NCI-H2029 (cell line): ENCODE measurements at regions not wholly inside any gene's neighbourhood (a gene's known extent, or its start where the extent isn't known, plus 50 kb on each side); places are given as distances from the start of the nearest gene placed in this dataset.

Experiments used
- DNase-seq: peaks from one replicate; lab custom pipeline; 2025; lab: John Stamatoyannopoulos, UW

DNA sequence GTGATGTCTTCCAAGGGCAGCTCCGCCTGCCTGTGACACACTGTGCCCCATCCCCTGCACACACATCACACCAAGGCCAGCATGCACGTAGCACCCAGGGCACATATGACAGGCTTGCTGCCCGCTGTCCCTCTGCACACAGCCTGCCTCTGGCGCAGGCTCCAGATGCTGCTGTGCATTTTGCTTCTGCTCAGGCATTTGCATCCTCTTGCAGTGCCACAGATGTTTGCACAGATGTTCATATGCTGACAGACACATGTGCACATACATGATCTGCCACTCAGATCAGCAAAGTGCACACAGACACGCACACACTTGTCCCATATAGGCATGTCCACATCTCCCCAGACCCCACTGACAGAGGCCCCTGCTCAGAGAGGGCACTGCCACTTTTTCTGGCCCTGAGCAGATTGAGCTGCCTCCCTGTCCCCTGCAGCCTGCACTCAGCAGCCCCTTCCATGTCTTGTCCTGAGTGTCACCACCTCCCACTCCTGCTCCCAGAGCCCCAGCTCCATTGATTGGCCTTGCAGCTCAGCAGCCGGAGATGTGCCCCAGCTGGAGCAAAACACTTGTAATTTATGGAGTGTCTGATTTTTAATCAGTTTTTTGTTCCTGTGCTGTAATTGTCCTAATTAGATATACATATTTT lies 115.1 kb upstream of the RPL38 start:
- DNase-seq, result no peak

DNA sequence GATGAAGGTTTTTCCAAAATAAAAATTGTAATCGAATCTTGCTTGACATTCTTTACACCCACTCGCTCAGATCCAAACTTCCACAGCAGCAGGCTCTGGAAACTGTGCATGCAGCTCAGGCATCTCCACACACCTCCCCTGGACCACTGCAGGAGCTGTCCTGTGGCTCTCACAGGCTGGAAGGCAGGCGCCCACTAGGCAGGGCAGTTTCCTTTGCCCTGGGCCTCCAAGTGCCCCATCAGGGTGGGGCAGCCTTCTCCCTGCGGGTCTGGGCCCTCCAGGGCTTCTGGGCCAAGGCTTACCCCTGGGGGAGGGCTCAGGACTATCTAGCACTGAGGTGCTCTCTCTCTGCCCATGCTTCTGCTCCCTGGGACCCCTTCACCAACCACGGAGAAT lies 114.5 kb upstream of the RPL38 start:
- no peak for DNase-seq

DNA sequence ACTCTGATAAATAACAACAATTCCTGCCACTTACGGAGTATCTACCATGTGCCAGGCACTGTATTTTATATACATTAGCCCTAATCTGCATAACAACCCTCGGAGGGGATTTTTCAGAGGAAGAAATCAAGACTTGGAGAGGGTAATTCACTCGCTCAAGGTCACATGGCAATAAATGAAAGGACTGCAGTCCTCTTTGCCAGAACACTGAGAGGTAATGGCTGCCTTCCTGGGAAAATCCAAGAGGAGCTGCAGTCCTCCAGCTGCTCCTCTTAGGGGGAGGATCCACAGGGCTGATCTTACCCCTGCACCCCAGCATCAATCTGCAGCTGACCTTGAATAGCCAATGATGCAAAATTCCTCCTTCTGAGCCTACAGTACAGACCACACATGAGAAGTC lies 114.1 kb upstream of the RPL38 start:
- no peak for DNase-seq

DNA sequence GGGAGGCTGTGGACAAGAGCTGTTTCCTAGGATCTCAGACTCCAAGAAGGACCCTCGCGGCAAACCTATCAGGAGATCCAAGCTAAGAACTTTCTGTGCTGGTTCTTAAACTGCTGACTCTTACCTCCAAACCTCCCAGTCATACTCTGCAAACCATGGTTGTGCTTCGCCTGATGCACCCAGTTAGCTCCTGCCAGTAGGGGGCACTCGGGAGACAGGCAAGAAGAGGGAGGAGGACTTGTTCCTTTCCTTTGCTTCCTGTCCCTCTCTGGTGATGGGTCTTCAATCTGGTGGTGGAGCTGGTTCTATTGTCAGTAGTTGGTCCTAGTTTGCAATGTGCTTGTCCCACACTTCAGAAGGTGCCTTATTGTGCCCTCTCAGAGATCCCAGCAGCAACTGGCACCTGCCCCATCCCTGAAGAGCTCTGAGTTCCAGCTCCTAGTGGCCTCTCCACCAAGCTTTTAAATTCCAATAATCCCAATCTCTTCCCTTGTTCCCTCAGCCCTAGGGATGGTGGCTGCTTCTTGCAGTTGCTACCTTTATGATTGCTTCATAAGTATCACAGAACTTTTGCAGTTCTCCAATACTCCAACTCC lies 113.5 kb upstream of the RPL38 start:
- peak; percentile 50 for DNase-seq

DNA sequence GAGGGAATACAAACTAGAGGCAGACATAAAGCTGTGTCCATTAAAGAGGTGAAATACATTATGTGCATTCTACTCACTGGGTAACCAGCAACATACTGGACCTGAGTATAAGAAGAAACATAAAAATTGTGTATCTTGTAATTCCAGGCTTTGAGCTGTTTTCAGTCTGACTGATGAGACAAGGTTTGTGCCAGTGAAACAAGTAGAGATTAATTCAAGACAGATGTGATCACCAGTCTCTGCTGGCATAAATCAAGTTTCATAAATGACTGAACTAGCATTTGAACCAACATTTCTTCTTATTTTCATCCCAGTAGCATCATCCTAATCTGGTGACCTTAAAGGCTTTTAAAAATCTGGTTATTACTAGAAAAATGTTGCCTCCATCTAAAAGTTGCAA lies 108.8 kb upstream of the RPL38 start:
- no peak for DNase-seq

DNA sequence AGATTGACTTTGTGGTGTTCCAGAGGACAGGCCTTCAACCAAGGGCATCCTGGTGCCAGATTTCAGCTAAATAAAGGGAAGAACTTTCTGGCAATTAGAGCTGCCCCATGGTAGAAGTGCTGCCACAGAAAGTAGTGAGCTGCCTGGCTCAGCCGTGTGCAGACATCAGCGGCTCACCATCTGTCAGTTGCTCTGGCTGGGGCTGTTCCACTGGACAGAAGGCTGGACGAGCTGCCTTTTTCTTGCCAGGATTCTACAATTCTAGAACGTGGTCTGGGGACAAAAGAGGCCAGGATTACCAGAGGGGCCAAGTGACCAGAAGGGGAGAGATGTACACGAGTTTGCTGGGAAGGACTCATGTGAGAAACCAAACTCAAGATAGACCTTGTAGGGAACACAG lies 107.0 kb upstream of the RPL38 start:
- DNase-seq, result no peak

DNA sequence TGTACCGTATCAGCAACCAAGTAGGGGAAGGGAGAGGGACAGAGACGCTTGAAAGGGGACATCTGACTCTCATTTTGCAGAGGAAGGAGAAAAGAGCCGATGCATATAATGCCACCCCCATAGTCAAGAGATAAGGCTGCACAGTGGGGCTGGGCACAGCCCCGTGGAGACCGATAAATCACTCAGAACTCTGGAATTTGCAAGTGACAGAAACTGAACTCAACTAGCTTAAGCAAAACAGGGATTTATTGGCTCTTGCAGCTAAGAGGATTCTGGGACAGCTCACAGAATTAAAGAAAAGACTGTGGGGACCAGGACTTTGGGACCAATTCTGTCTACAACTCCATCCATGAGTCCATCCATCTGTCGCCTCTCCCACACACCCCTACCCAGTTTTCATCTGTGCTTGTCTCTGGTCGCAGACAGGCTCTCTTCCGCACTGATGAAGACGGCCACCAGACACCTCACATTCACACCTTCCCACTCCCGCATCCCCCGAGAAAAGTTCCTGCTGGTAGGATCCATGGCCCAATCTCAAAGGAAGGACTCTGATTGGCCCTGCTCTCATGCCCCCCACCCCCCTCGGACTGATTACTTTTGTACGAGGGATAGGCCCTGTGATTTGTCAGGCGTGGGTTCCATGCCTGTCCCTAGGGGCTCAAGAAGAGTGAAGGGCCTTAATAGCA lies 105.9 kb upstream of the RPL38 start:
- DNase-seq, result no peak

DNA sequence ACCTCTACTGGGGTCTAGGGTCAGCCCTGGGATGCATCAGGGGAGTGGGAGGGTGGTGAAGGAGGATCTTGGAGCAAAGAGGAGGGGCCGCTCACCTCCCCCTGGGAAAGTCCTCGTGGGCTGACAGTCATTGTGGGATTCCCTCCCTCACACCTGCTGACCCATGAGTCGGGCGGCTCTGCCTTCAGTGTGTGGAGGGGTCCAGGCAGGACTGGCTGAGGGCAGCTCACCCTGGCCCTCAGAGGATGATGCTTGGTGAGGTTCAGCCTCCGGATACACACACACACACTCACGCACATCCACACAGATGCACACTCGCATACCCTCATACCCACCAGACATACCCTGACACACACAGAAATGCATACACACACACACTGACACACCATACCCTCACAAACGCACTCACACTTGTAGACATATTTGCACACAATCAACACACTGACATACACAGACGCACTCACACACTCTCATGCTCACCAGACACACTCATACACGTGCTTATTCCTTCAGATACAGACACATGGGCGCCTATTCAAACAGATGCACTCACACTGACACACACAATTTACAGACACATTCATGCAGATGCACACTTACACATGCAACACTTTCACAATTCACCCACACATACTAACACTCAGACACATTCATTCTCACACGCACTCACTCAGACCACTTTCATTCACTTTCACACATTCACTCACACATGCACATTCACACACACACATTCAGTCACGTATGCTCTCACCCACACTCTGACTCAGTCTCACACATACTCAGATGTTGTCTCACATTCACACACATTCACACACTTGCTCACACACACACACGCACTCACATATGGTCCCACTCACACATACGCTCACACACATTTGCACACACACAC lies 105.1 kb upstream of the RPL38 start:
- DNase-seq, result no peak

DNA sequence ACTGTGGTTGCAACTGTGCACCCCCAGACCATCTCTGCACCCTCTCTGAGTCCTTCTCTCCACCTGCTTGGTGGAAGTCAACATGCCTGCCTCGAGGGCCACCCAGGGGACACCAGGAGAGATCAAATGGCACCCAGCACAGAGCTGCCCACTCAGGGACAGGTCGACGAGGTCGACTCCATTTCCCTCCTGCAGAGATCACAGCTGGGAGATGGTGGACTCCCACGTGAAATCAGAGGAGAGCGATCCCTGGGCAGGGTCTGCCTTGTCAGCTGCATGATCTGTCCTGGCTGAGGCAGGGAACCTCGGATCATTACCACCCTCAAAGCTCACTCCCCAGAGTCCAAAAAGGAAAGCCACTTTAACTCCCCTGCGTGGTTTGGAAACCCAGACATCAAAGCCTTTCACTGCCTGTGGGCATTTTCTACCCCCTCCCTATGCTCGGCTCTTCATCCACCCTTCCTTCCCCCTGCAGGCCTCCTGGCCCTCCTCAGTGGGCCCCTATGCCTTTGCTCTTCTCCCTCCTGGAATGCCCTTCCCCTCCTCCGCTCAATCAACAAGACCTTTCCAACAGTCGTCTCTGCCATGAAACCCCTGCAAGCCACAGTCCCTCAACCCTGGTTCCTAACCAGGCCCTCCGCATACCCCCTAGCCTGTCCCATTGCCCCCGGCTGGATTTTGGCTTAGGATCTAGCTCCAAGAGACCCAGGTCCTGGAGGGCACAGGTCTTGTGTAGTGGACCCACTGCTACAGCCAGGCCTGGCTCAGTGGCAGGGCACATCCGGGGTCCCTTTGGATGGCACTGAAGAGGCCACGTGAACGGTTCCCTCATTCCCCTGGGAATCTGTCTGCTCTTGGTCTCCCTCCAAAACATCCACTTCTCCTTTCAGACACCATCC lies 103.8 kb upstream of the RPL38 start:
- DNase-seq, result no peak

DNA sequence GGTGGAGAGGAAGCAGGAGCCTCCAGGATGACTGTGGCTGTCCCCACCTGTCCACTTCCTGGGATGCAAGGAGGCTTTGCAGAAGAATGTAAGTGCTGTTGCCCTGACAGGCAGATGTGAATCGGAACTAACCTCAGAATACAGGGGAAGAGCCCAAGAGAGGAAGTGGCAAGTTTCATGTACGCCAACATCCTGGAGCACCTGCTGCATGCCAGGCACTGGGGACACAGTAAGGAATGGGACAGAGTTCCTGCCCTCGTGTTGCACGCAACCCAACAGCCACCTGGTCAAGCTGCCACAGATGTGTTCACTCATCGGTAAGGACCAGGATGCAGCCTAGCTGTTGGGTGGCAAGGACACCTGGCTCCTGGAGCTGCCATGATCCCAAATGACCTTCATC lies 98.6 kb upstream of the RPL38 start:
- DNase-seq, result no peak

DNA sequence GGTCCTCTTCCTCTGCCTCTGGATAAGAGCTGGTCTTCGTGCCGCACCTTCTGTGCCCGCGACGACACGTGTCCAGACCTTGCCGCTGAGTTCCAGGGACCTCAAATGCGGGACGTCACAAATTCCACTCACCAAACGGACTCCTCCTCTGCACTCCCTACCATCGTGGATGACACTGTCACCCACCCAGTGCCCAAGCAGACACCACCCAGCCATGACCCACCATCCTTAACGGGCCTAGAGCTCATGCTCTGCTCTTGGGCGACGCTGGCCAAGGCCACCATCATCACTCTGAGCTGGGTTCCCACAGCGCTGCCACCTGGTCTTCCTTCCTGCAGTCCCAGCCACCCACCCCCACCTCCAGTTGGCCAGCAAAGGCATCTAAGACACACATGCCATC lies 96.4 kb upstream of the RPL38 start:
- DNase-seq, result no peak

DNA sequence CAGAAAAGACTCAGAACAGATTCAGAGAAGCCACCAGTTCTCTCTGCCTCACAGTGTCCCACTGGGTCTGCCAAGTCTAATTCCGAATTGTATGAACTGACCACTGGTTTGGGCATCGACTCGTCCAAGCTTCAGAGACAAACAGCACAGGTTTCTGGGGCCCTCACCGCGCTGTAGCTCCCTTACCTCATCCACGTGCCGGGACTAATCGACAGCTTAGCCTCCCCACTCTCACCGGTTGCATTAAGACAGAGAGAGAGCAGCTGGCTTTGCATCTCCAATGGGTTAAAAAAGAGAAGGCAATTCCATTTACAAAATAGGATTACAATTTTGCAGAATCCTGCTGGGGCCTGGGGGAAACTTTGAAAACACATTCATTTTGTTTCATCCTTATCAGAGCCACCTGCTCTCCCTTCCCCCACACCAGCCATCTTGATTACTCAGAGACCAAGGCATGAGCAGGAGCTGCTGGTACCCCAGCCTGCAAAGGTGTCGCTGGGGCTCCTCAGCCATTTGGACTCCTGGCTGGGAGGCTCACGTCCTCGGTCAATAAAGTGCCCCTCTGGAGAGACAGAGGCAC lies 95.3 kb upstream of the RPL38 start:
- DNase-seq, result no peak

DNA sequence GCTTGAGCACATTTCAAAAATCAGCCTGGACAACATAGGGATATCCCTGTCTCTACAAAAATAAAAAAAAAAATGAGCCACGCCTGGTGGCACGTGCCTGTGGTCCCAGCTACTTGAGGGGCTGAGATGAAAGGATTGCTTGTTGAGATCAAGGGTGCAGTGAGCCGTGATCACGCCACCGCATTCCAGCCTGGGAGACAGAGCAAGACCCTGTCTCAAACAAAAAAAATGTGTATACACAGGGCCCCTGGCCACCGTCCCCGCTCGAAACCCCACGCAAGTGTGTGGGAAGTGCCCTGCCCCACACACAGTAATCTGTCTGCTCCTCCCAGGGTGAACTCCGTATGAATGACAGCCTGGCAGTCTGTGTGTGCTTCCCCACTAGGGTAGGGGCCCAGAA lies 93.0 kb upstream of the RPL38 start:
- no peak for DNase-seq

DNA sequence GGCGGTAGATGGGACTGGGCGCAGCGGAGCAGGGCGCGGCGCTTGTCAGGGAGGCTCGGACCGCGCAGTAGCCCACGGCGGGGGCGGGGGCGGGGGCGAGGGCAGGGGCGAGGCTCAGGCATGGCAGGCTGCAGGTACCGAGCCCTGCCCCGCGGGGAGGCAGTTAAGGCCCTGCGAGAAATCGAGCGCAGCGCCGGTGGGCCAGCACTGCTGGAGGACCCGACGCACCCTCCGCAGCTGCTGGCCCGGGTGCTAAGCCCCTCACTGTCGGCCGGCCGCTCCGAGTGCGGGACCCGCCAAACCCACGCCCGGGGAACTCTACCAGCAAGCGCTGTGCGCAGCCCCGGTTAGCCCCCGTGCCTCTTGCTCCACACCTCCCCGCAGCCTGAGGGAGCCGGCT lies 90.2 kb upstream of the RPL38 start:
- no peak for DNase-seq

DNA sequence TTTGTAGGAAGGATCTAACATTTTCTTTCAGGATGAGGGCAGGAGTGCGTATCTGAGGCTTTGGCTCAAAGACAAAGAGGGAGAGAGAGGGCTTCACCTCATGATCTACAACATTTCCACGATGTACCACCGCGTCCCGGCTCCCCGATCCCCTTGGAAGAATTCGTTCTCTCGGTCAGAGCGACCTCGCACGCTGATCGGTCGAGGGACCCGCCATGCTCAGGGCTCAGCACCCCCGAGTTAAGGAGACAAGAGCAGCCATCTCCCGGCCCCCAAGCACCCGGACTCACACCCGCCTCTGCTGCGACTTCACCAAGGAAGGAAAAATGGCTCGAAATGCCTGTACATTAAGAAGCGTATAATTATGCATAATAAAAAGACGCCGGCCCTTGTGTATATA lies 89.5 kb upstream of the RPL38 start:
- no peak for DNase-seq

DNA sequence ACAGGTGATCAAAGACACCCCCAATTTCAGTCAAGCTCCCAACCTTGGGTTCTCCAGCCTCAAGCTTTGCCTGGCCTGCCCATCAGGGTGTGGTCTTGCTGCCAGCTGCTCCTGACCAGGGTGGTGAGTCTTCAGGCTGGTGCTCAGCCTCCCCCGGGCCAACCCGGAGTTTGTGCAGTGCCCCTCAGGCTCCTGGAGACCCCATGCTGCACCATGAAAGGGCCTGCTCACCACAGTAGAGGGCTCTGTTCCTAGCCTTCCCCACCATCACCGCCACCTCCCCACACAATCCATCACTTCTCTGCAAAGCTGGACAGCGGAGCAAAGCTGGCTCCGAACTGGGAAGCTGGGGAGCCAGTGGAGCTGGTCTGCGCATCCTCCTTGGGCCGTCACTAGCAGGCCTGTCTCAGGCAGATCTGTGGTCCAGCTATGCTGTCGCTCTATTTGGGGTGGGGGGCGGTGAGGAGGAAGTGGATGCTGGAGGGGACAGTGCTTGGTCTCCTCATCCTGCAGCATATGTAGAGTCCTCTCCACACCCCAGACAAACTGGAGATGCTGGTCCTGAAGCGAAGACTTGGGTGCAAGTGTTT lies 88.5 kb upstream of the RPL38 start:
- DNase-seq, result no peak

DNA sequence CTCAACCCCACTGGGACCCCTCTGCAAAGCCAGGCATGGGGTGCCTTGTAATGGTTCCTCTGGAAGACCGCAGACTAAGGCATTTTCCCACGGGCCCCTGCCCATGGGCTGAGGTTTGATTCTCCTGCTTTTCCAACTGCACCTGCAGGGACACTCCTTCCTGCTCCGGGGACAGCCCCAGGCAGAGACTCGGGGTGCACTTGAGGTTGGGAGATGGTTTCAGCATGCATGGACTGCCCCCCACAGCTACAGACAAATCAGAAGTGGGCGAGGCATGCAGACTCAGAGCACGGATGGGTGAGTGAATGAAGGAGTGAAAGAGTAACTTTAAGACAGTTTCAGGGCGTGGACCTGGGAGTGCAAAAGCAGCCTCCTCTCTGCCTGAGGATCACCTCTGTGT lies 87.9 kb upstream of the RPL38 start:
- DNase-seq, result no peak

DNA sequence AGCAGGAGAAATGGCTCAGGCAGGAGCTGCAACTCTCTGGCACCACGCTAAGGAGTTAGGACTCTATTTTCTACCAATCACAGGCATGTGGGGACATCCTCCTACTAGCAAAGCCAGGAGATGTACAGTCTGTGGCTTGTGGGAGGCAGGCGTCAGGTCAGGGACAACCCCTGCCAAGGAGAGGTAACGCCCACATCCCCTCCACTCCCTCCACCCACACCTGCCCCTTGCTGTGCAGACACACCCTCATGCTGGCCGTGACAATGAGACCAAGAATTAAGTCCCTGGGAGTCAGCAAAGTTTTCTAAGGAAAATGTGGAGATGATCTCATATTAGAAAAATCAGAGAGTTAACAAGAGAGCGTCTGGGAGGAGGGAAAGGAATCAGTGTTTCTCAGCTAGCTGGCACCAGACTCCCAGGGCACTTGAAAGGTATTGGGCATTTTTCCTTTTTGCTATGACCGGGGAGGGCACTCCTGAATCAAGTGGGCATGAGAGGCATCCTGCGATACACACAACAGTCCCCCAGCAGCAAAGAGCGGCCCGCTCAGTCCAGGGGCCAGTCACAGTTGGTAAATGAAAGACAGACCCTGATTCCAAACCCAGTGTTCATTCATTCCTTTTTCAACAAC lies 87.3 kb upstream of the RPL38 start:
- DNase-seq, result no peak

DNA sequence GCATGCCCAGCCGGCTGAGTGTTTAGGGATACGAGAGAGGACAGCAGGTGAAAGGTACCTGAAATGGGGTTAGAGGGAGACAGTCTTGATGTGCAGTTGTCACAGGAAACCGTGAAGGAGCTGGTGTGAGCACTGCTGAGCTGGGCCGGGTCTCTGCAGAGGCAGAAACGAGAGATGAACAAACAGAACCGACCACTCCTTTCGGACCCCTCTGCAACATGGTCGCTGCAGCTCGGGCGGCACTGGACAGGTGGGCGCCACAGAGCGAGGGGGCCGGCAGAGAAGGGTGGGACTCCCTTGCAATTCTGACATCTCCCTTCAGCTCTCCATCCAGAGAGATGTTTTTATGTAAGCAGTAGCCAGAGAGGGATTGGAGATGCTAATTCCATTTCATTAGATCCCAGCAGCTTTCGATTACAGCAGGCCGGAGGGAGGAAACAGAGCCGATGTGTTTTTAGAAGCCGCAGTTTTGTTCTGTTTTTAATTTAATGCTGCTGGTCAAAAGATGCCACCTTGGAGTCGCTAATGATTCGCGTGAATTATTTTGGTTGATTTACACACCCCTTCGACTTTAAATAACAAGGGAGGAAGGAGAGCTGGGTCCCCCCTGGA lies 86.3 kb upstream of the RPL38 start:
- no peak for DNase-seq

DNA sequence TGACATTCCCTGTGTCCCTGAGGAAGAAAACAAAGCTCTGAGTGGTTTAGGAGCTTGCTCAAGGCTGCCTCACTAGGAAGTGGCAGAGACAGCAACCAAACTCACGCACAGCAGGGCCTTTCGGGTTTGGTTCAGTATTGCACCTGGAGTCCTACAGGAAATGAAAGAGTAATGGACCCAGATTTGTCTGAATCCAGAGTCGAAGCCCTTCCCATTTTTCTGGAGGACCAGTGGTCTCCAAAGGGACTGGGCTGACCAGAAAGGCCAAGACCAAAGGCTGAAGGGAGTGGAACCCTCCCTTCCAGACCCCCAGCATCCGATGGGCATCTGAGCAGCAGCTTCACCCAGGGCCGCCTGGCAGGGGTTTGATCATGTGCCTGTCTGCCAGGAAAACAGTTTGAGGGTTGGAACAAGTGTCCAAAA lies 85.5 kb upstream of the RPL38 start:
- DNase-seq, result no peak
